K562 (cell line): ENCODE measurements at regions not wholly inside any gene's neighbourhood (a gene's known extent, or its start where the extent isn't known, plus 50 kb on each side); places are given as distances from the start of the nearest gene placed in this dataset.

Experiments
- ATAC-seq: fragments of 200-7000 bp; cut with Tn5 transposase; 3 replicates; pipeline ENCODE4 v1.9.1; 2020; ENCODE audit warnings: moderate library complexity
- BruUV-seq: library from RNA; stranded (reverse); fragments of 400-500 nt; replicated peaks from 2 replicates; lab custom pipeline; 2021; lab: Mats Ljungman, UMichigan
- CTCF ChIA-PET: fragments of 300-600 bp; formaldehyde crosslinking; extraction: SDS; loops from one replicate; lab custom pipeline; 2021; ENCODE audit warnings: low intra/inter-chr PET ratio; lab: Yijun Ruan, JAX
- POLR2A ChIA-PET: fragments of 300-600, 350-650 bp; sonication (Branson Sonifier 250); formaldehyde crosslinking; extraction: SDS; loops from one replicate; lab custom pipeline; 2021; ENCODE audit warnings: antibody characterized with exemption, inconsistent platforms; lab: Yijun Ruan, JAX
- DNase-seq, 4 experiments: peaks; one replicate each; pipeline versions ENCODE4 v3.0.0 to v3.0.0-alpha.2; 2011 to 2018; ENCODE audit warnings: low spot score in 3 of 4, mixed read lengths in 3 of 4; ENCODE audit errors: extremely low read depth in 1 of 4
- FAIRE-seq: peaks from 2 replicates; lab custom pipeline; 2011; peaks lifted over from hg19 to GRCh38; lab: Jason Lieb, UNC
- H2AFZ ChIP-seq: 2 replicates; pipeline ENCODE4 v1.6.0; 2011; ENCODE audit warnings: low read depth, low read length, control low read depth, inconsistent platforms
- H3K27ac ChIP-seq: fragments of 200-600 bp; 3 replicates; pipeline ENCODE4 v1.8.0; 2011; ENCODE audit warnings: low read depth, mild to moderate bottlenecking, control low read depth, inconsistent platforms, low read length, moderate library complexity, mixed read lengths; ENCODE audit errors: extremely low read depth
- H3K27me3 ChIP-seq, 2 experiments: fragments of 300-600 bp in 1 of 2; 2 replicates in 1 of 2; 3 replicates in 1 of 2; pipeline versions ENCODE4 v1.6.0 to v1.8.0; 2011; ENCODE audit warnings: inconsistent platforms in 2 of 2, low read length in 2 of 2, mild to moderate bottlenecking in 1 of 2, mixed read lengths in 1 of 2, moderate library complexity in 1 of 2; ENCODE audit not compliant: control insufficient read depth in 2 of 2, insufficient read depth in 2 of 2
- H3K36me3 ChIP-seq: fragments of 300-600 bp; 3 replicates; pipeline ENCODE4 v1.8.0; 2011; ENCODE audit warnings: mild to moderate bottlenecking, low read length, inconsistent platforms; ENCODE audit not compliant: control insufficient read depth, insufficient read depth
- H3K4me1 ChIP-seq, 2 experiments: fragments of 200-600 bp in 1 of 2; replicated peaks in 1 of 2; 2 replicates in 1 of 2; 3 replicates in 1 of 2; pipeline versions ENCODE4 v1.5.1 to v1.8.0; 2011; ENCODE audit warnings: inconsistent platforms in 2 of 2, low read length in 2 of 2, mild to moderate bottlenecking in 1 of 2, mixed read lengths in 1 of 2, moderate library complexity in 1 of 2; ENCODE audit not compliant: control insufficient read depth in 2 of 2, insufficient read depth in 2 of 2
- H3K4me2 ChIP-seq: 2 replicates; pipeline ENCODE4 v1.6.1; 2011; ENCODE audit warnings: low read length, control low read depth, inconsistent platforms, mixed read lengths; ENCODE audit not compliant: insufficient read depth
- H3K4me3 ChIP-seq: fragments of 200-600 bp; sonication (generic), shearing (Covaris generic); 2 replicates; pipeline ENCODE4 v1.5.1; 2016; ENCODE audit warnings: control low read depth, inconsistent platforms
- H3K79me2 ChIP-seq: fragments of 200-600 bp; 3 replicates; pipeline ENCODE4 v1.8.0; 2011; ENCODE audit warnings: low read length, inconsistent platforms; ENCODE audit not compliant: control insufficient read depth, insufficient read depth
- H3K9ac ChIP-seq, 2 experiments: 2 replicates each; pipeline versions ENCODE4 v1.6.0 to v1.6.1; 2011; ENCODE audit warnings: low read depth in 2 of 2, low read length in 2 of 2, control low read depth in 1 of 2, inconsistent platforms in 1 of 2, mild to moderate bottlenecking in 1 of 2, mixed read lengths in 1 of 2; ENCODE audit not compliant: insufficient read depth in 1 of 2
- H3K9me1 ChIP-seq: one replicate; pipeline ENCODE4 v1.6.0; 2011; ENCODE audit warnings: inconsistent platforms, mild to moderate bottlenecking, low read length, moderate library complexity; ENCODE audit not compliant: control insufficient read depth, insufficient read depth
- H3K9me3 ChIP-seq: replicated peaks from 2 replicates; pipeline ENCODE4 v1.5.1; 2011; ENCODE audit warnings: low read depth, low read length, inconsistent platforms; ENCODE audit not compliant: control insufficient read depth, insufficient read depth
- H4K20me1 ChIP-seq: replicated peaks from 2 replicates; pipeline ENCODE4 v1.6.1; 2011; ENCODE audit warnings: low read length, inconsistent platforms, mixed read lengths; ENCODE audit not compliant: control insufficient read depth, insufficient read depth
- DPF2 ChIP-seq: fragments of 450-650 bp; IDR thresholded peaks from 2 replicates; pipeline ENCODE4 v1.6.1; 2016
- EP400 ChIP-seq: fragments of 450-650 bp; IDR thresholded peaks from 2 replicates; pipeline ENCODE4 v1.6.1; 2017; ENCODE audit warnings: antibody characterized with exemption, mild to moderate bottlenecking, moderate library complexity
- FOSL1 ChIP-seq: fragments of 200-800 bp; sonication (Bioruptor generic); conservative IDR thresholded peaks from 2 replicates; pipeline ENCODE4 v1.6.1; 2016; ENCODE audit warnings: missing genetic modification characterization, missing compliant biosample characterization
- KAT7 ChIP-seq: sonication (generic); formaldehyde crosslinking; IDR thresholded peaks from 2 replicates; pipeline ENCODE4 v1.8.0; 2022; ENCODE audit warnings: missing genetic modification reagents, mild to moderate bottlenecking, borderline replicate concordance
- PATZ1 ChIP-seq: fragments of 250-450 bp; sonication (Bioruptor Pico); IDR thresholded peaks from 2 replicates; pipeline ENCODE4 v1.5.0; 2020; ENCODE audit warnings: mild to moderate bottlenecking, borderline replicate concordance
- STAT6 ChIP-seq: sonication (generic); formaldehyde crosslinking; IDR thresholded peaks from 2 replicates; pipeline ENCODE4 v1.8.1; 2023; ENCODE audit warnings: mild to moderate bottlenecking, missing genetic modification reagents
- ZBTB34 ChIP-seq: fragments of 250-450 bp; sonication (Bioruptor Pico); IDR thresholded peaks from 2 replicates; pipeline ENCODE4 v1.8.0; 2021; ENCODE audit warnings: mild to moderate bottlenecking, moderate library complexity
- ZFP36 ChIP-seq: fragments of 150-350 bp; IDR thresholded peaks from 2 replicates; pipeline ENCODE4 v1.6.1; 2018; ENCODE audit warnings: low read length, low read depth; ENCODE audit not compliant: partially characterized antibody
- ZNF324 ChIP-seq: fragments of 250-450 bp; sonication (Bioruptor Pico); IDR thresholded peaks from 2 replicates; pipeline ENCODE4 v1.4.0; 2020; ENCODE audit warnings: mild to moderate bottlenecking
- WGBS: fragments of 100-300 bp; shearing (Covaris generic); methylation state at CpG from one replicate; pipeline ENCODE4 v1.1.6; 2016; ENCODE audit warnings: low coverage, mixed read lengths; ENCODE audit not compliant: insufficient coverage; ENCODE audit errors: missing lambda C conversion rate; 5-methylcytosine and 5-hydroxymethylcytosine counted together
- in situ Hi-C: fragments of 300-500 bp; cut with MboI; formaldehyde crosslinking; loops from 4 replicates; pipeline ENCODE4 v1.15.0; 2018; ENCODE audit warnings: inconsistent platforms, mixed read lengths
- intact Hi-C: fragments of 100-400 bp; cut with micrococcal nuclease; formaldehyde crosslinking; loops from 2 replicates; pipeline ENCODE4 v1.14.2; 2022
- TF ChIP-seq, protein P1 (sequence below): fragments of 250-450 bp; sonication (Bioruptor Pico); IDR thresholded peaks from 2 replicates; pipeline ENCODE4 v1.4.0; 2020; ENCODE audit warnings: mild to moderate bottlenecking, moderate library complexity, borderline replicate concordance
- TF ChIP-seq, protein P2 (sequence below): sonication (generic); formaldehyde crosslinking; IDR thresholded peaks from 2 replicates; pipeline ENCODE4 v1.8.0; 2023; ENCODE audit warnings: mild to moderate bottlenecking, missing genetic modification reagents

DNA sequence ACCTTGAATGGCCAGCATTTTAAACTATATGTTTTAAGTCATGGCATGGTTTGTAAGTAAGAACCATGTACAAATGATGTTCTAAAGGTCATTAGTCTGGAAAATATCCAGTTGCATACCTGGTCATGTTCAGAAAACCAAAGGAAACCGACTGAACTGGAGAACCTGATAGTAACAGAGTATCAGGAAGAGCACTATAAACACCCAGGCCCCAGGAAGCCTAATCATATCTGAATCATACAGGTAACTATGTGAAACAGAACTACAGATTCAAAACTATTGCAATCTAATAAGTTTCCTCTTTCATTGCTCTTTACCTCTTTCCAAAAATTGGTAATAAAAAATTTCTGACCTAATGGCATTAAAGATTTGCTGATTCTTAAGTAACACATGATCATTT is 500.3 kb downstream of the ARHGEF28 start (continued):
- no peak for TF ChIP-seq STAT6 (CRISPR knock-in tag)
- TF ChIP-seq, protein P1, sequence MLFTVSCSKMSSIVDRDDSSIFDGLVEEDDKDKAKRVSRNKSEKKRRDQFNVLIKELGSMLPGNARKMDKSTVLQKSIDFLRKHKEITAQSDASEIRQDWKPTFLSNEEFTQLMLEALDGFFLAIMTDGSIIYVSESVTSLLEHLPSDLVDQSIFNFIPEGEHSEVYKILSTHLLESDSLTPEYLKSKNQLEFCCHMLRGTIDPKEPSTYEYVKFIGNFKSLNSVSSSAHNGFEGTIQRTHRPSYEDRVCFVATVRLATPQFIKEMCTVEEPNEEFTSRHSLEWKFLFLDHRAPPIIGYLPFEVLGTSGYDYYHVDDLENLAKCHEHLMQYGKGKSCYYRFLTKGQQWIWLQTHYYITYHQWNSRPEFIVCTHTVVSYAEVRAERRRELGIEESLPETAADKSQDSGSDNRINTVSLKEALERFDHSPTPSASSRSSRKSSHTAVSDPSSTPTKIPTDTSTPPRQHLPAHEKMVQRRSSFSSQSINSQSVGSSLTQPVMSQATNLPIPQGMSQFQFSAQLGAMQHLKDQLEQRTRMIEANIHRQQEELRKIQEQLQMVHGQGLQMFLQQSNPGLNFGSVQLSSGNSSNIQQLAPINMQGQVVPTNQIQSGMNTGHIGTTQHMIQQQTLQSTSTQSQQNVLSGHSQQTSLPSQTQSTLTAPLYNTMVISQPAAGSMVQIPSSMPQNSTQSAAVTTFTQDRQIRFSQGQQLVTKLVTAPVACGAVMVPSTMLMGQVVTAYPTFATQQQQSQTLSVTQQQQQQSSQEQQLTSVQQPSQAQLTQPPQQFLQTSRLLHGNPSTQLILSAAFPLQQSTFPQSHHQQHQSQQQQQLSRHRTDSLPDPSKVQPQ: no peak

DNA sequence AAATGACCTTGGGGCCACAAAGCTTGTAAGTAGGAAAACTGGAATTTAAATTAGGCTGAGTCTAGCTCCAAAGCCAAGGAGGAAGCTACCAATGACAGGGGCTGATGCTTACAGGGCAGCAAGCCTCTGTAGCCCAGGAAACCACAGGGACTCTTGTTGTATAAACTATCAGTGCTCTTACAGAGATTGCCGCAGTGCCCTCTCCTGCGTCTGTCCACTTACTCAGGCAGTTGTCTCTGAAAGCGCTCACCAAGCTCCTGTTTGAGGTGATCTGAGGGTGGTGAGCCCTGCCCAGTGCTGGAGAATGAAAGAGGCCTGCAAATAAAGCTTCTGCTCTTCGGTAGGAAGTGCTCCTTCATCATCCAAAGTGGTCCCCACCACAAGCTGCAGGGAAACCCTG is 498.8 kb downstream of the ARHGEF28 start:
- Histone ChIP-seq H3K36me3 (no peaks in the 10 kb centered on the region), H3K27me3 (peaks cover 0 to 6% of the 10 kb centered on the region in 2 experiments; a peak in 1 of 5 replicates), H3K9ac (no peak overlapping the region), H3K4me1 (no peaks in the 10 kb centered on the region), H4K20me1 (no peaks in the 10 kb centered on the region), H3K9me1 (no peaks in the 10 kb centered on the region), H3K79me2 (no peaks in the 10 kb centered on the region), H3K4me2 (no peak overlapping the region), H3K9me3 (no peaks in the 10 kb centered on the region), H2AFZ (no peak overlapping the region), H3K4me3 (no peak overlapping the region), H3K27ac (no peak overlapping the region)
- FAIRE-seq (no peak), DNase-seq (no peak), ATAC-seq (no peak)
- BruUV-seq: no TSS peak
- intact Hi-C loops: no loop called here
- ChIA-PET CTCF (no interaction called here), POLR2A (no interaction called here)
- 2% methylated on average over 4 of the region's 4 CpGs for whole genome bisulfite sequencing
- in situ Hi-C loops: no loop called here
- TF ChIP-seq ZFP36: no peak
- TF ChIP-seq, protein P2, sequence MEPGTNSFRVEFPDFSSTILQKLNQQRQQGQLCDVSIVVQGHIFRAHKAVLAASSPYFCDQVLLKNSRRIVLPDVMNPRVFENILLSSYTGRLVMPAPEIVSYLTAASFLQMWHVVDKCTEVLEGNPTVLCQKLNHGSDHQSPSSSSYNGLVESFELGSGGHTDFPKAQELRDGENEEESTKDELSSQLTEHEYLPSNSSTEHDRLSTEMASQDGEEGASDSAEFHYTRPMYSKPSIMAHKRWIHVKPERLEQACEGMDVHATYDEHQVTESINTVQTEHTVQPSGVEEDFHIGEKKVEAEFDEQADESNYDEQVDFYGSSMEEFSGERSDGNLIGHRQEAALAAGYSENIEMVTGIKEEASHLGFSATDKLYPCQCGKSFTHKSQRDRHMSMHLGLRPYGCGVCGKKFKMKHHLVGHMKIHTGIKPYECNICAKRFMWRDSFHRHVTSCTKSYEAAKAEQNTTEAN (CRISPR knock-in tag): no peak
- TF ChIP-seq FOSL1 (tag): no peak
- no peak for TF ChIP-seq EP400
- TF ChIP-seq PATZ1 (CRISPR knock-in tag): no peak
- no peak for TF ChIP-seq KAT7 (CRISPR knock-in tag)
- no peak for TF ChIP-seq ZNF324
- TF ChIP-seq DPF2: no peak
- no peak for TF ChIP-seq ZBTB34
